Nephron progenitor cell (in vitro differentiated cells): ENCODE measurements at regions not wholly inside any gene's neighbourhood (a gene's known extent, or its start where the extent isn't known, plus 50 kb on each side); places are given as distances from the start of the nearest gene placed in this dataset.
"Not testable (repeated sequence)": the region's sequence is repeated elsewhere in the genome, so short reads cannot be mapped to it uniquely, and the experiment has no call there.

ENCODE experiments used
- DNase-seq: peaks from one replicate; pipeline ENCODE4 v3.0.0; 2021
- H3K27ac Mint-ChIP-seq: 2 replicates; pipeline ENCODE4 v1.8.0; 2021; ENCODE audit warnings: mild to moderate bottlenecking, moderate library complexity, mixed read lengths
- H3K27me3 Mint-ChIP-seq: 2 replicates; pipeline ENCODE4 v1.8.0; 2021; ENCODE audit warnings: mild to moderate bottlenecking, low read depth, mixed read lengths; ENCODE audit not compliant: poor library complexity
- H3K36me3 Mint-ChIP-seq: 2 replicates; pipeline ENCODE4 v1.8.0; 2021; ENCODE audit warnings: low read depth, mixed read lengths
- H3K4me1 Mint-ChIP-seq: 2 replicates; pipeline ENCODE4 v1.8.0; 2021; ENCODE audit warnings: mixed read lengths
- H3K4me3 Mint-ChIP-seq: 2 replicates; pipeline ENCODE4 v1.8.0; 2021; ENCODE audit warnings: mild to moderate bottlenecking, moderate library complexity, mixed read lengths
- H3K9me3 Mint-ChIP-seq: 2 replicates; pipeline ENCODE4 v1.8.0; 2021; ENCODE audit warnings: mild to moderate bottlenecking, moderate library complexity, mixed read lengths
- CTCF ChIP-seq: fragments of 200-600 bp; sonication (generic); IDR thresholded peaks from 2 replicates; pipeline ENCODE4 v1.5.0; 2021; ENCODE audit warnings: antibody characterized with exemption

DNA sequence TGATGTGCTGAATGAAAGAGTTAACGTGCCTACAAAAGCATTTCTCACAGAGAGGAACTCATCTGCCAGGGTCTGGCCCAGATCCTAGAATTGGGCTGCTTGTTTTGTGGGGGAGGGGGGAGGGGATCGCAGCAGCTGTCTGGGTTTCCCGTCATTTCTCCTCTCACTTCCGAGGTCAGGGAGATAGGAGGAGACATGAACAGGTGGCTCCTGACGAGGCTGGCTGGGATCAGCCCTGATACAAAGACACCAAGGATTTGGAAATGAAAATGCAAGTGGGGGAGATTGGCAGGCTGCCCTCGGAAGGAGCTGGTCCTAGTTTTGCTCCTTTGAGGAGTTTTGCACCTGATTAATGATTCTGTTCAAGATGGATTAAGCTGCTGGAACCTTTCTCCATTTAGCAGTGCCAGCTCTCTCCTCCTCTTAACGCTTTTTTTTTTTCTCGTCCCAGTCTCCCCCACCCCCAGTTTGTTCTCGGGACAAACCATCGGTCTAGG lies 86.8 kb upstream of the KMT2C start:
- Mint-ChIP-seq H3K4me3 (no peak overlapping the region), H3K9me3 (peaks cover 8% of the 10 kb centered on the region), H3K36me3 (no peaks in the 10 kb centered on the region), H3K27me3 (peaks cover 10% of the 10 kb centered on the region), H3K4me1 (peaks cover 32% of the 10 kb centered on the region), H3K27ac (no peak overlapping the region)
- no peak for TF ChIP-seq CTCF
- no peak for DNase-seq

GRCh38 chr7:152521420-152522337 lies 85.9 kb upstream of the KMT2C start:
- Mint-ChIP-seq H3K4me3 (no peak overlapping the region), H3K27ac (no peak overlapping the region), H3K36me3 (no peaks in the 10 kb centered on the region), H3K4me1 (peaks cover 32% of the 10 kb centered on the region), H3K27me3 (peaks cover 10% of the 10 kb centered on the region), H3K9me3 (peaks cover 8% of the 10 kb centered on the region)
- no peak for TF ChIP-seq CTCF
- no peak for DNase-seq

GRCh38 chr7:152520861-152521302 lies 85.1 kb upstream of the KMT2C start:
- Mint-ChIP-seq H3K4me1 (peaks cover 32% of the 10 kb centered on the region), H3K27ac (peak overlapping the region; percentile 85), H3K4me3 (no peak overlapping the region), H3K36me3 (no peaks in the 10 kb centered on the region), H3K9me3 (peaks cover 8% of the 10 kb centered on the region), H3K27me3 (peaks cover 7% of the 10 kb centered on the region)
- DNase-seq: no peak
- TF ChIP-seq CTCF: no peak

- no peak overlapping the region for H3K27ac Mint-ChIP-seq
- peaks cover 5% of the 10 kb centered on the region for H3K27me3 Mint-ChIP-seq
- H3K4me1 Mint-ChIP-seq: peaks cover 32% of the 10 kb centered on the region
- no peak overlapping the region for H3K4me3 Mint-ChIP-seq
- peaks cover 8% of the 10 kb centered on the region for H3K9me3 Mint-ChIP-seq
- TF ChIP-seq CTCF: no peak
- no peak for DNase-seq
- no peaks in the 10 kb centered on the region for H3K36me3 Mint-ChIP-seq
Measured at GRCh38 chr7:152519290-152519689, 83.5 kb upstream of the KMT2C start.

- DNase-seq: no peak
- Mint-ChIP-seq H3K27ac (no peak overlapping the region), H3K36me3 (no peaks in the 10 kb centered on the region), H3K4me1 (peaks cover 7% of the 10 kb centered on the region), H3K9me3 (peaks cover 12% of the 10 kb centered on the region), H3K4me3 (no peak overlapping the region), H3K27me3 (peaks cover 3% of the 10 kb centered on the region)
- TF ChIP-seq CTCF: no peak
Measured at GRCh38 chr7:152516216-152516615, 80.4 kb upstream of the KMT2C start.

DNA sequence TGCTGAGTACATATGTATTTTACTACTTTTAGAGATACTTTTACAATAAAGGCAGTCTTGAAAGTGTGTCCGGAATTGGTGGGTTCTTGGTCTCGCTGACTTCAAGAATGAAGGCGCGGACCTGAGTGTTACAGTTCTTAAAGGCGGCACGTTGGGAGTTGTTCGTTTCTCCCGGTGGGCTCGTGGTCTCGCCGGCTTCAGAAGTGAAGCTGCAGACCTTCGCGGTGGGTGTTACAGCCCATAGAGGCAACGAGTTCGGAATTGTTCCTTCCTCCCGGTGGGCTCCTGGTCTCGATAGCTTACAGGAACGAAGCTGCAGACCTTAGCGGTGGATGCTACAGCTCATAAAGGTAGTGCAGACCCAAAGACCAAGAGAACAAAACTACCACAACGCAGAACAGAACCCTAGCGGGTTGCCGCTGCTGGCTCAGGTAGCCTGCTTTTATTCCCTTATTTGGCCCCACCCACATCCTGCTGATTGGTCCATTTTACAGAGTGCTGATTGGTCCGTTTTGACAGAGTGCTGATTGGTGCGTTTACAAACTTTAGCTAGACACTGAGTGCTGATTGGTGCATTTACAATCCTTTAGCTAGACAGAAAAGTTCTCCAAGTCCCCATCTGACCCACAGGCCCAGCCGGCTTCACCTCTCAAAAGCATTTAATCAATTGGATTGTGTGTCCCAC lies 79.6 kb upstream of the KMT2C start:
- not testable (repeated sequence) for H3K9me3 Mint-ChIP-seq, DNase-seq, H3K27me3 Mint-ChIP-seq, H3K27ac Mint-ChIP-seq, H3K4me1 Mint-ChIP-seq, H3K36me3 Mint-ChIP-seq, H3K4me3 Mint-ChIP-seq
